Small intestine (tissue), 7 donors: ENCODE measurements at regions not wholly inside any gene's neighbourhood (a gene's known extent, or its start where the extent isn't known, plus 50 kb on each side); places are given as distances from the start of the nearest gene placed in this dataset.
A peak's percentile ranks its signal among the peaks of the same experiment; 100 is the strongest.
"Not testable (repeated sequence)": the region's sequence is repeated elsewhere in the genome, so short reads cannot be mapped to it uniquely, and the experiment has no call there.

Source experiments
- DNase-seq, 2 donors: peaks; one replicate each; pipeline versions ENCODE4 v3.0.0 to v3.0.0-alpha.2; 2013
- FAIRE-seq: peaks from 2 replicates; lab custom pipeline; 2012; peaks lifted over from hg19 to GRCh38; lab: Jason Lieb, UNC
- H3K27ac ChIP-seq, 3 donors: one replicate each; pipeline ENCODE4 v1.5.1; 2013; ENCODE audit warnings: low read length in 2 of 3, mild to moderate bottlenecking in 2 of 3, control low read depth in 1 of 3, inconsistent platforms in 1 of 3, low read depth in 1 of 3, moderate library complexity in 1 of 3
- H3K27me3 ChIP-seq, 3 donors: one replicate each; pipeline ENCODE4 v1.6.1; 2013; ENCODE audit warnings: low read length in 3 of 3, inconsistent platforms in 1 of 3; ENCODE audit not compliant: control insufficient read depth in 3 of 3, insufficient read depth in 3 of 3
- H3K36me3 ChIP-seq, 3 donors: one replicate each; pipeline ENCODE4 v1.6.1; 2013; ENCODE audit warnings: low read length in 3 of 3, inconsistent platforms in 1 of 3, low read depth in 1 of 3, mild to moderate bottlenecking in 1 of 3, moderate library complexity in 1 of 3; ENCODE audit not compliant: control insufficient read depth in 3 of 3, insufficient read depth in 2 of 3
- H3K4me1 ChIP-seq, 3 donors: one replicate each; pipeline ENCODE4 v1.6.1; 2013; ENCODE audit warnings: low read length in 2 of 3, inconsistent platforms in 1 of 3, low read depth in 1 of 3, mild to moderate bottlenecking in 1 of 3, moderate library complexity in 1 of 3; ENCODE audit not compliant: control insufficient read depth in 3 of 3, insufficient read depth in 2 of 3
- H3K4me3 ChIP-seq, 3 donors: one replicate each; pipeline ENCODE4 v1.5.1; 2013; ENCODE audit warnings: low read length in 3 of 3, control low read depth in 1 of 3, inconsistent platforms in 1 of 3, low read depth in 1 of 3, mild to moderate bottlenecking in 1 of 3, moderate library complexity in 1 of 3
- H3K9me3 ChIP-seq, 2 donors: one replicate each; pipeline ENCODE4 v1.6.1; 2013; ENCODE audit warnings: low read depth in 1 of 2, low read length in 1 of 2; ENCODE audit not compliant: control insufficient read depth in 2 of 2, insufficient read depth in 1 of 2
- WGBS, 3 donors: extraction: QIAGEN DNeasy Blood & Tissue Kit; methylation state at CpG; one replicate each; pipeline ENCODE4 v1.1.7; 2013; 5-methylcytosine and 5-hydroxymethylcytosine counted together
- donor health status: healthy with polysubstance abuse.
- donor health status: control.
- donor health status: control.
- donor health status: Bipolar disorder and iron deficiency.
- donor health status: healthy.

DNA sequence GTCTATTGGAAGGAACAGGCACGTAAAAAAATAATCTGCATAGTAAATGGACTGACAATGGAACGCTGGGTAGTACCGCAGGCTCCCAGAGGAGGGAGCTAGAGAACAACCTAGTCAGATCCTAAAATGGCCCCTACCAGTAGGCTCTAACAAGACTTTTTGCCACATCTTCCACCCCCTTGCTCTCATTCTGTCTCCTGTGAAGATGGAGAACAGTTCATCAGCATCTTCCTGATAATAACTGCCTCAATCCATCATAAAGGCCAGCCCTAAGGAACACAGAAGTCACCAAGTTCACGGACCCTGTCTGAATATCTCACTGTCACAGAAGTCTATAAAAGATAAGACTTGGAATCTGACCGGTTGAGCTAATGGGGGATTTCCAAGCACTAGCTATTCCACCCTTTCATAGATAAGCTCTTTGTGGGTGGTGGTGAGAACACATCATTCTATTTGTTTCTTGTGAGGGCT is 133.4 kb downstream of the SLC1A3 start:
- 8 to 22% (median 12%) methylated on average over 5 of the region's 5 CpGs for whole genome bisulfite sequencing, 3 donors
- FAIRE-seq, result no peak
- no peak overlapping the region for H3K4me3 ChIP-seq

DNA sequence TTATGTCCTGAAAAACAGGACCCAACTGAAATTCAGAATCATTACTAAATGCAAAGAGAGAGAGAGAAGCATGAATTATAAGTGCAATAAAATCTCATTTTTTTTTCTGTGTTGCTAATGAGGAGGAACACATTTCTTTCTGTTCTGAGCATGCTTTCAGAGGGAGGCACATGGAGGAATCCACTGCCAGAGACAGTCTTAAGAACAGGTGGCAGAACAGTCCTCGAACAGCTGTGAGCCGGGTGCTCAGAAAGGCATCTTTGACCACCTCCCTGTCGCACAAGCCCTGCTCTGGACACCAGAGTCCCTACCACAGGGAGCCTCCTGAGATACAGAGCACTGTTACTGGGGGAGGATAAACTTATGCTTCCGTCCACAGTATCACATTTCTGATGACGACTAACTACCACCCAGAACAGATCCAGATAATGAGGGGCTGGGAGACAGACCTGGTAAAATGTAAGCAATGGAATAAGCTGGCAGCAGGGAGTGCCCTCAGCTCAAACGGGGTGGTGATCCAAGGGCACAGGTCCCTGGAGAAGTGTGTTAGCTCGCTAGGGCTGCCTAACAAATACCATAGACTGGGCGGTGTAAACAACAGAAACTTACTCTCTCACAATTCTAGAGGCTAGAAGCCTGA is 134.0 kb downstream of the SLC1A3 start:
- peak in 1 of 2 donors; percentile 11 for DNase-seq
- Histone ChIP-seq H3K4me1 (peaks cover 3 to 30% (median 4%) of the 10 kb centered on the region in 3 donors), H3K4me3 (no peak overlapping the region), H3K9me3 (no peaks in the 10 kb centered on the region), H3K27me3 (no peaks in the 10 kb centered on the region), H3K36me3 (no peaks in the 10 kb centered on the region), H3K27ac (peak overlapping the region in 2 of 3 donors; percentile 7 to 78)
- FAIRE-seq, result no peak
- 45 to 53% (median 49%) methylated on average over 8 of the region's 8 CpGs for WGBS, 3 donors

More for the DNA sequence above, 133.4 kb downstream of the SLC1A3 start:
- peak; percentile 67 to 87 for DNase-seq
- H3K9me3 ChIP-seq, result no peaks in the 10 kb centered on the region
- no peaks in the 10 kb centered on the region for H3K36me3 ChIP-seq
- peak overlapping the region in 2 of 3 donors; percentile 5 to 78 for H3K27ac ChIP-seq
- H3K27me3 ChIP-seq, result no peaks in the 10 kb centered on the region
- H3K4me1 ChIP-seq, result peaks cover 2 to 30% (median 4%) of the 10 kb centered on the region in 3 donors

DNA sequence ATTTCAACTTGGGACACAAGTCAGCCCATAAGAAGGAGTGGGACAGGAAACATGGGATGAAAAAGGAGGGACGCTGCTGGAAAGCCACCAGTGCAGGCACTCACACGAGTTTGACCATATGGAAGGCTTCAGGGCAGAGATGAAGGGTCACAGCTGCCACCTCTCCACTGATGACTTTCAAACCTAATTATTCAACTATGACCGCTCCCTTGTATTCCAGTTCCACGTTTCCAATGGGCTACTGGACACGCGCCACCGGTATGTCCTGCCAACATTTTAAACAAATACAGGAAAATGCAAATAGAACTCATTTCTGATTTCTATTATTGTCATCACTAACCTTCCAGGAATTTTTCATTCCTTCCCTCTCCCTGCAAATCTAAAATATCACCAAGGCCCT is 134.7 kb downstream of the SLC1A3 start:
- no peak for DNase-seq
- Histone ChIP-seq H3K4me1 (peaks cover 4 to 31% (median 7%) of the 10 kb centered on the region in 3 donors), H3K36me3 (no peaks in the 10 kb centered on the region), H3K4me3 (no peak overlapping the region), H3K27me3 (no peaks in the 10 kb centered on the region), H3K9me3 (no peaks in the 10 kb centered on the region), H3K27ac (peak overlapping the region in 1 of 3 donors; percentile 78)
- FAIRE-seq, result no peak
- WGBS, 3 donors, result 65 to 83% (median 79%) methylated on average over 7 of the region's 7 CpGs

DNA sequence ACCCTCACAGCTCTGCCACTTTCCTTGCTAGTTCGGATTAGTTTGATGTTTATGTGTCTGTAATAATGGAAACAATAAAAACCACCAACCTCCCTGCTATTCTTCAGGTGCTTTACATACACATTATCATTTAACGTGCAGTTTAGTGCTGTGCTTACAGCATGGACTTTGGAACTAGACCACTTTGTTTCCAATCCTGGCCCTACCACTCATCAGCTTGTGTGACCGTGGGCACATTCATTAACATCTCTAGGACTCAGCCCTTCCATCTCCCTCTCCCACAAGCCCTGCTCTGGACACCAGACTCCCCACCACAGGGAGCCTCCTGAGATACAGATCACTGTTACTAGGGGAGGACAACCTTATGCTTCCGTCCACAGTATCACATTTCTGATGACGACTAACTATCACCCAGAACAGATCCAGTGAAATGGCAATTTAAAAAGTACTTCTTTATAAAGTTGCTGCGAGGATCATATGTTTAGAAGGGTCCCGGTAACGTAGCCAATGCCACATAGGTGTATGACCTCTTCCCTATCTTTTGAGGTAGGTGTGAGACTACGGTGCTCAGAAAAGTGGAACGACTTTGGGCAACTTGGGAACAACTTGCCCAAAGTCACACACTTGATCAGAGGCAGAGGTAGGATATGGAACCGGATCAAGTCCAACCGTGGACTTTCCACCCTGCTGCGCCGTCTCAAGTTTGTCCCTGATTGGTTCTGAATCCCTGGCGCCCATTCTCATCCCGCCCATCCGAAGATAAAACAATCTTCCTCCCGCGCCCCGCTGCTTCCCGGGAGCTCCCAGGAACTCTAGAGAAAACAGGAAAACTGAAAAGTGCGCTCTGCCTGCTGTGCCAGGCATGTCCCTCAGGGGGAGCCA is 132.4 kb upstream of the NIPBL start:
- DNase-seq (peak; percentile 94 to 95), FAIRE-seq (no peak)
- WGBS, 3 donors, result 4 to 14% (median 11%) methylated on average over 22 of the region's 22 CpGs
- H3K27me3 ChIP-seq, result no peaks in the 10 kb centered on the region
- no peaks in the 10 kb centered on the region for H3K9me3 ChIP-seq
- no peaks in the 10 kb centered on the region for H3K36me3 ChIP-seq
- H3K27ac ChIP-seq, result peak overlapping the region; percentile 77 to 97 (median 89)
- peaks cover 4 to 36% (median 6%) of the 10 kb centered on the region in 3 donors for H3K4me1 ChIP-seq
- H3K4me3 ChIP-seq, result peak overlapping the region; percentile 32 to 71 (median 53)

DNA sequence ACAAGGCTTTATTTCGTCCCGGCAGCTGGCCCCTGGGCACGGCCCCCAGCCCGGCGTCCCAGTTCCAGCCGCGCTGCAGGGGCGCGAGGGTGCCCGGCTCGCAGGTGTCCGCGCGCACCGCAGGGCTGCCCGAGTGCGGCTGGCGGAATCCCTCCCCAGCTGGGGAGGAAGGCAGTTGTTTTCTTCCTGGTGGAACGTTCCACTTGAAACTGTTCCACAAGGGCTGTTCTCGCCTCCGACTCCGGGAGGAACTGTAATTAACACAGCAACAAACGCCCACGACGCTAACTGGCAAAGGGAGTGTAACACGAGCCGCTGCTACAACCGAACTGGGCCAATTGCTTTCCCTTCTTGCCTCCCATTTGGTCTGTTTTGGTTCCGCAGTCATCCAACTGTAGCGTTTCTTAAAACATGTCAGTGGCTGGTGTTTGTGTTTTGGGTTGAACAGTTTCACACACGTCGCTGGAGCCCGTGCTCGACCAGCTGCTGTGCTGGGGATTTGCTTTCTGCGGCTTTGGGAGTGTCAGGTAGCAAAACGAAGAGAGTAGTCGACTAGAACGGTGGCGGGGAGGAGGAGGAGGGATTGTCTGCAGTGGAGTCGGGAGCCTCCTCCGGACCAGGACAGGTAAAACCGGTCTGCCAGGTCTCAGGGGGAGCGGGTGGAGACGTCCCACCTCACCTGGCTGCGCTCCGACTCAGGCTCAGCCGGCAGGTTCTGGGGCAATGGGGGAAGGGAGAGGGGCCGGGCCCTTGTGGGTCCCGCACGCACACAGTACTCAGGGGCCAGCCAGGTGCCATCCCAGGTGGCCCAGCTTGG is 131.6 kb upstream of the NIPBL start:
- DNase-seq, result peak; percentile 88 to 95

DNA sequence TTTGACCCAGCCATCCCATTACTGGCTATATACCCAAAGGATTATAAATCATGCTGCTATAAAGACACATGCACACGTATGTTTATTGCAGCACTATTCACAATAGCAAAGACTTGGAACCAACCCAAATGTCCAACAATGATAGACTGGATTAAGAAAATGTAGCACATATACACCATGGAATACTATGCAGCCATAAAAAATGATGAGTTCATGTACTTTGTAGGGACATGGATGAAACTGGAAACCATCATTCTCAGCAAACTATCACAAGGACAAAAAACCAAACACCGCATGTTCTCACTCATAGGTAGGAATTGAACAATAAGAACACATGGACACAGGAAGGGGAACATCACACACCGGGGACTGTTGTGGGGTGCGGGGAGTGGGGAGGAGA is 128.8 kb upstream of the NIPBL start:
- WGBS, 3 donors, result 96 to 98% (median 97%) methylated on average over 3 of the region's 4 CpGs
- H3K9me3 ChIP-seq, H3K27ac ChIP-seq, DNase-seq, H3K4me3 ChIP-seq, H3K36me3 ChIP-seq, FAIRE-seq, H3K27me3 ChIP-seq: not testable (repeated sequence)
- H3K4me1 ChIP-seq, result peaks cover 2 to 19% (median 4%) of the 10 kb centered on the region in 3 donors

More for the DNA sequence above, 131.6 kb upstream of the NIPBL start:
- no peaks in the 10 kb centered on the region for H3K36me3 ChIP-seq
- peak overlapping the region; percentile 77 to 97 (median 89) for H3K27ac ChIP-seq
- H3K4me1 ChIP-seq, result peaks cover 4 to 33% (median 4%) of the 10 kb centered on the region in 3 donors
- H3K4me3 ChIP-seq, result peak overlapping the region; percentile 32 to 71 (median 53)
- no peaks in the 10 kb centered on the region for H3K9me3 ChIP-seq
- FAIRE-seq, result no peak
- WGBS, 3 donors, result 1 to 2% (median 1%) methylated on average over 47 to 50 of the region's 50 CpGs
- no peaks in the 10 kb centered on the region for H3K27me3 ChIP-seq

DNA sequence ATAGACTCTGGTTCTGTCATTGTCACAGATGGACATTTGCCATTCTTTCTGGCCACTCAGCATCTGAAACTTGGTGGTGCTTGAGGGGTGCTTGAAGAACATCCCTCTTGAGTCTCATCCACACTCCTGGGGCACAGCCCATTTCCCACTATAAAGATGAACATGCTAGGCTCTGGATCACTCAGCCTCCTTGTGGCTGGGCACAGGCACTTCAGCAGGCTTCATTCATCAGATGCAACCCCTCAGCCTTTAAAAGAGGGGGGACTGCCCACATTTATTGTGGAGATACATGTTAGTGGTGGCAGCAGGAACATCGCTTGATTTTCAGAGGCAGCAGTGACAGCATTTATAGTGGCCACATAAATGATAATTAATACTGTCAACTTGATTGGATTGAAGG is 124.7 kb upstream of the NIPBL start:
- H3K4me1 ChIP-seq, result peaks cover 0 to 18% (median 2%) of the 10 kb centered on the region in 3 donors
- no peak for DNase-seq
- no peaks in the 10 kb centered on the region for H3K36me3 ChIP-seq
- no peak overlapping the region for H3K4me3 ChIP-seq
- H3K9me3 ChIP-seq, result no peaks in the 10 kb centered on the region
- WGBS, 3 donors, result 43 to 91% (median 76%) methylated on average over 1 of the region's 1 CpG
- no peaks in the 10 kb centered on the region for H3K27me3 ChIP-seq
- no peak overlapping the region for H3K27ac ChIP-seq
- FAIRE-seq, result no peak

DNA sequence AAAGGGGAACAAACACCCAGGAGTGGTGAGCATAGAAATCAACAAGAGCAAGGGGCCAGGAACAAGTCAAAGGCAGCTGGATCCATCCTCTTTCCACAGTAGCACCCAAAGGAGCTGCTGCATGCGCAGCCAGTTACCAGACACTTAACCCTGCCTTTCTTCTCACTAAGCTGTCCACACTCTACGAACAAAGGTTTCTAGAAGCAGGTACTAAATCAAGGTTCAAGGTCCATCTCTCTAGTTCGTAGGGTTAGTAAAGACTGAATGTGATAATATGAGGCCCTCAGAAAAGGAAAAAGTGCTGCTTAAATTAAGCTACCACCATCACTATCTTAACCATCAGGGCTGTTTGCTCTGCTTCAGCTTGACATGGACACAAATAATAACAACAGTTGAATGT is 121.2 kb upstream of the NIPBL start:
- Histone ChIP-seq H3K4me3 (no peak overlapping the region), H3K27ac (peak overlapping the region; percentile 12 to 89 (median 78)), H3K9me3 (no peaks in the 10 kb centered on the region), H3K4me1 (peaks cover 0 to 28% (median 2%) of the 10 kb centered on the region in 3 donors), H3K36me3 (no peaks in the 10 kb centered on the region), H3K27me3 (no peaks in the 10 kb centered on the region)
- 11 to 60% (median 24%) methylated on average over 3 of the region's 3 CpGs for WGBS, 3 donors
- FAIRE-seq (no peak), DNase-seq (peak; percentile 67 to 88)
